ENCODE measurements at regions not wholly inside any gene's neighbourhood (a gene's known extent, or its start where the extent isn't known, plus 50 kb on each side); places are given as distances from the start of the nearest gene placed in this dataset.
"Not testable (repeated sequence)": the region's sequence is repeated elsewhere in the genome, so short reads cannot be mapped to it uniquely, and the experiment has no call there.

GRCh38 chr4:110869862-110870572 lies 247.1 kb upstream of the PITX2 start:
- TF ChIP-seq CTCF (IDR thresholded peaks at IDR 0.05) = no peak
- no peak for DNase-seq (ENCODE audit: low spot score)
- H3K4me3 ChIP-seq = no peak overlapping the region
- H3K27ac ChIP-seq = no peak overlapping the region

- not testable (repeated sequence) for H3K4me3 ChIP-seq; H3K27ac ChIP-seq; DNase-seq (ENCODE audit: low spot score)
Observed at GRCh38 chr4:110876214-110876613, 253.3 kb upstream of the PITX2 start.

- no peak overlapping the region for H3K4me3 ChIP-seq
- no peak overlapping the region for H3K27ac ChIP-seq
- TF ChIP-seq CTCF (IDR thresholded peaks at IDR 0.05) = no peak
- DNase-seq (ENCODE audit: low spot score) = no peak
Observed at GRCh38 chr4:110876866-110877265, 254.0 kb upstream of the PITX2 start.

GRCh38 chr4:110877778-110878370 lies 255.0 kb upstream of the PITX2 start:
- no peak for TF ChIP-seq CTCF (IDR thresholded peaks at IDR 0.05)
- no peak overlapping the region for H3K4me3 ChIP-seq
- no peak for DNase-seq (ENCODE audit: low spot score)
- no peak overlapping the region for H3K27ac ChIP-seq

GRCh38 chr4:110878413-110878812 lies 255.5 kb upstream of the PITX2 start:
- no peak for TF ChIP-seq CTCF (IDR thresholded peaks at IDR 0.05)
- no peak for DNase-seq (ENCODE audit: low spot score)
- no peak overlapping the region for H3K4me3 ChIP-seq
- H3K27ac ChIP-seq = no peak overlapping the region

- Histone ChIP-seq H3K4me3 (no peak overlapping the region), H3K27ac (no peak overlapping the region)
- no peak for TF ChIP-seq CTCF (IDR thresholded peaks at IDR 0.05)
- no peak for DNase-seq (ENCODE audit: low spot score)
Observed at GRCh38 chr4:110878956-110879355, 256.1 kb upstream of the PITX2 start.

- no peak for DNase-seq (ENCODE audit: low spot score)
- H3K4me3 ChIP-seq = no peak overlapping the region
- no peak for TF ChIP-seq CTCF (IDR thresholded peaks at IDR 0.05)
- H3K27ac ChIP-seq = no peak overlapping the region
Observed at GRCh38 chr4:110886270-110886669, 263.4 kb upstream of the PITX2 start.
